Ramos (cell line): ENCODE measurements at regions not wholly inside any gene's neighbourhood (a gene's known extent, or its start where the extent isn't known, plus 50 kb on each side); places are given as distances from the start of the nearest gene placed in this dataset.

ENCODE experiments used
- in situ Hi-C: fragments of 300-500 bp; cut with MboI; formaldehyde crosslinking; loops from one replicate; pipeline ENCODE4 v1.14.3; 2022; ENCODE audit warnings: low sequenced_read_pairs; ENCODE audit not compliant: unreplicated experiment

GRCh38 chr9:3575821-3576220 lies 50.0 kb upstream of the RFX3 start:
- in situ Hi-C loops: no loop called here
